Adipocyte (in vitro differentiated cells): ENCODE measurements at regions not wholly inside any gene's neighbourhood (a gene's known extent, or its start where the extent isn't known, plus 50 kb on each side); places are given as distances from the start of the nearest gene placed in this dataset.

Experiments
- DNase-seq: peaks from one replicate; pipeline ENCODE4 v3.0.0-alpha.2; 2015; ENCODE audit warnings: low read depth
- H3K27me3 ChIP-seq: replicated peaks from 2 replicates; pipeline ENCODE4 v1.7.0; 2013; ENCODE audit warnings: mild to moderate bottlenecking, low read length, moderate library complexity; ENCODE audit not compliant: control insufficient read depth, insufficient read depth
- H3K36me3 ChIP-seq: 2 replicates; pipeline ENCODE4 v1.7.0; 2013; ENCODE audit warnings: low read length, mild to moderate bottlenecking, moderate library complexity; ENCODE audit not compliant: control insufficient read depth, insufficient read depth, severe bottlenecking
- H3K4me1 ChIP-seq: 2 replicates; pipeline ENCODE4 v1.7.0; 2013; ENCODE audit warnings: mild to moderate bottlenecking, low read length, moderate library complexity; ENCODE audit not compliant: control insufficient read depth, insufficient read depth
- H3K4me3 ChIP-seq: 2 replicates; pipeline ENCODE4 v1.7.0; 2013; ENCODE audit warnings: mild to moderate bottlenecking, low read length, moderate library complexity
- H3K9ac ChIP-seq: 2 replicates; pipeline ENCODE4 v1.7.0; 2013; ENCODE audit warnings: mild to moderate bottlenecking, low read length, moderate library complexity
- H3K9me3 ChIP-seq: 2 replicates; pipeline ENCODE4 v1.7.0; 2013; ENCODE audit warnings: mild to moderate bottlenecking, low read length, moderate library complexity; ENCODE audit not compliant: control insufficient read depth

GRCh38 chr4:143768007-143768591 lies 67.6 kb upstream of the FREM3 start:
- no peaks in the 10 kb centered on the region for H3K36me3 ChIP-seq
- no peaks in the 10 kb centered on the region for H3K27me3 ChIP-seq
- no peak overlapping the region for H3K4me3 ChIP-seq
- H3K9ac ChIP-seq, result no peak overlapping the region
- peaks cover 3% of the 10 kb centered on the region for H3K9me3 ChIP-seq
- peak; percentile 9 for DNase-seq
- peaks cover 27% of the 10 kb centered on the region for H3K4me1 ChIP-seq

- H3K27me3 ChIP-seq, result no peaks in the 10 kb centered on the region
- H3K9me3 ChIP-seq, result no peaks in the 10 kb centered on the region
- no peak for DNase-seq
- no peaks in the 10 kb centered on the region for H3K36me3 ChIP-seq
- H3K9ac ChIP-seq, result no peak overlapping the region
- no peak overlapping the region for H3K4me3 ChIP-seq
- H3K4me1 ChIP-seq, result peaks cover 19% of the 10 kb centered on the region
Observed at GRCh38 chr4:143763587-143763986, 63.1 kb upstream of the FREM3 start.

GRCh38 chr4:143762511-143762910 lies 62.0 kb upstream of the FREM3 start:
- no peak overlapping the region for H3K9ac ChIP-seq
- H3K27me3 ChIP-seq, result no peaks in the 10 kb centered on the region
- peaks cover 15% of the 10 kb centered on the region for H3K4me1 ChIP-seq
- H3K9me3 ChIP-seq, result no peaks in the 10 kb centered on the region
- DNase-seq, result no peak
- H3K36me3 ChIP-seq, result no peaks in the 10 kb centered on the region
- no peak overlapping the region for H3K4me3 ChIP-seq
